ENCODE measurements at regions not wholly inside any gene's neighbourhood (a gene's known extent, or its start where the extent isn't known, plus 50 kb on each side); places are given as distances from the start of the nearest gene placed in this dataset.
A peak's percentile ranks its signal among the peaks of the same experiment; 100 is the strongest.
"Not testable (repeated sequence)": the region's sequence is repeated elsewhere in the genome, so short reads cannot be mapped to it uniquely, and the experiment has no call there.

GRCh38 chr21:20110368-20110767, 887.8 kb upstream of the NCAM2 start:
- peaks cover 1 to 25% (median 2%) of the 10 kb centered on the region in 3 donors for H3K9me3 Mint-ChIP-seq
- H3K36me3 Mint-ChIP-seq: no peaks in the 10 kb centered on the region
- no peak overlapping the region for H3K4me3 Mint-ChIP-seq
- H3K27ac Mint-ChIP-seq: no peak overlapping the region
- no peaks in the 10 kb centered on the region for H3K27me3 Mint-ChIP-seq
- peaks cover 0 to 1% (median 0%) of the 10 kb centered on the region in 3 donors for H3K4me1 Mint-ChIP-seq

- Mint-ChIP-seq H3K27ac (no peak overlapping the region), H3K4me1 (no peaks in the 10 kb centered on the region), H3K27me3 (no peaks in the 10 kb centered on the region), H3K4me3 (peak overlapping the region in 1 of 4 donors; percentile 21), H3K9me3 (peaks cover 2 to 25% (median 10%) of the 10 kb centered on the region in 3 donors), H3K36me3 (peaks cover 2% of the 10 kb centered on the region)
Measured at GRCh38 chr21:20151741-20152140, 846.5 kb upstream of the NCAM2 start.

- no peak overlapping the region for H3K27ac Mint-ChIP-seq
- H3K4me1 Mint-ChIP-seq: peaks cover 0 to 1% (median 0%) of the 10 kb centered on the region in 3 donors
- no peaks in the 10 kb centered on the region for H3K27me3 Mint-ChIP-seq
- H3K9me3 Mint-ChIP-seq: peaks cover 2 to 11% (median 7%) of the 10 kb centered on the region in 3 donors
- H3K36me3 Mint-ChIP-seq: no peaks in the 10 kb centered on the region
- H3K4me3 Mint-ChIP-seq: no peak overlapping the region
Measured at GRCh38 chr21:20163167-20163566, 835.0 kb upstream of the NCAM2 start.

GRCh38 chr21:20167059-20167458, 831.1 kb upstream of the NCAM2 start:
- H3K4me1 Mint-ChIP-seq: peaks cover 0 to 1% (median 0%) of the 10 kb centered on the region in 3 donors
- H3K36me3 Mint-ChIP-seq: no peaks in the 10 kb centered on the region
- H3K27ac Mint-ChIP-seq: no peak overlapping the region
- no peaks in the 10 kb centered on the region for H3K27me3 Mint-ChIP-seq
- H3K9me3 Mint-ChIP-seq: peaks cover 0 to 7% (median 7%) of the 10 kb centered on the region in 3 donors
- H3K4me3 Mint-ChIP-seq: no peak overlapping the region

GRCh38 chr21:20169812-20170576, 828.2 kb upstream of the NCAM2 start:
- peaks cover 0 to 15% (median 10%) of the 10 kb centered on the region in 3 donors for H3K9me3 Mint-ChIP-seq
- peaks cover 0 to 1% (median 0%) of the 10 kb centered on the region in 3 donors for H3K4me1 Mint-ChIP-seq
- no peak overlapping the region for H3K4me3 Mint-ChIP-seq

GRCh38 chr21:20186186-20186585, 812.0 kb upstream of the NCAM2 start:
- Mint-ChIP-seq H3K4me3 (no peak overlapping the region), H3K9me3 (peaks cover 1 to 15% (median 2%) of the 10 kb centered on the region in 3 donors), H3K27me3 (no peaks in the 10 kb centered on the region), H3K27ac (no peak overlapping the region), H3K4me1 (no peaks in the 10 kb centered on the region), H3K36me3 (no peaks in the 10 kb centered on the region)

More at GRCh38 chr21:20169812-20170576, 828.2 kb upstream of the NCAM2 start:
- no peaks in the 10 kb centered on the region for H3K27me3 Mint-ChIP-seq
- H3K27ac Mint-ChIP-seq: no peak overlapping the region
- H3K36me3 Mint-ChIP-seq: no peaks in the 10 kb centered on the region

GRCh38 chr21:20187028-20187427, 811.2 kb upstream of the NCAM2 start:
- Mint-ChIP-seq H3K27me3 (no peaks in the 10 kb centered on the region), H3K9me3 (peaks cover 1 to 15% (median 2%) of the 10 kb centered on the region in 3 donors), H3K4me1 (no peaks in the 10 kb centered on the region), H3K4me3 (no peak overlapping the region), H3K36me3 (no peaks in the 10 kb centered on the region), H3K27ac (no peak overlapping the region)

GRCh38 chr21:20201323-20201722, 796.9 kb upstream of the NCAM2 start:
- not testable (repeated sequence) for H3K4me1 Mint-ChIP-seq, H3K27ac Mint-ChIP-seq, H3K4me3 Mint-ChIP-seq, H3K36me3 Mint-ChIP-seq, H3K27me3 Mint-ChIP-seq
- H3K9me3 Mint-ChIP-seq: peaks cover 0 to 11% (median 4%) of the 10 kb centered on the region in 3 donors

- Mint-ChIP-seq H3K4me3 (no peak overlapping the region), H3K9me3 (peaks cover 0 to 6% (median 4%) of the 10 kb centered on the region in 3 donors), H3K27me3 (no peaks in the 10 kb centered on the region), H3K27ac (no peak overlapping the region), H3K4me1 (no peaks in the 10 kb centered on the region), H3K36me3 (no peaks in the 10 kb centered on the region)
Measured at GRCh38 chr21:20207335-20207734, 790.9 kb upstream of the NCAM2 start.

- Mint-ChIP-seq H3K36me3 (peaks cover 3% of the 10 kb centered on the region), H3K4me1 (no peaks in the 10 kb centered on the region), H3K27me3 (no peaks in the 10 kb centered on the region), H3K4me3 (no peak overlapping the region), H3K9me3 (peaks cover 2 to 11% (median 2%) of the 10 kb centered on the region in 3 donors), H3K27ac (no peak overlapping the region)
Measured at GRCh38 chr21:20215959-20216358, 782.2 kb upstream of the NCAM2 start.

- Mint-ChIP-seq H3K27ac (no peak overlapping the region), H3K4me3 (no peak overlapping the region), H3K36me3 (peaks cover 3% of the 10 kb centered on the region), H3K27me3 (no peaks in the 10 kb centered on the region), H3K9me3 (peaks cover 0 to 8% (median 4%) of the 10 kb centered on the region in 3 donors), H3K4me1 (no peaks in the 10 kb centered on the region)
Measured at GRCh38 chr21:20220586-20220985, 777.6 kb upstream of the NCAM2 start.

- not testable (repeated sequence) for H3K27ac Mint-ChIP-seq, H3K36me3 Mint-ChIP-seq, H3K9me3 Mint-ChIP-seq, H3K4me1 Mint-ChIP-seq, H3K4me3 Mint-ChIP-seq, H3K27me3 Mint-ChIP-seq
Measured at GRCh38 chr21:20221981-20222380, 776.2 kb upstream of the NCAM2 start.

- H3K4me3 Mint-ChIP-seq, H3K27me3 Mint-ChIP-seq, H3K36me3 Mint-ChIP-seq, H3K27ac Mint-ChIP-seq, H3K4me1 Mint-ChIP-seq: not testable (repeated sequence)
- H3K9me3 Mint-ChIP-seq: peaks cover 7 to 24% (median 9%) of the 10 kb centered on the region in 3 donors
Measured at GRCh38 chr21:20236649-20237048, 761.6 kb upstream of the NCAM2 start.

GRCh38 chr21:20249401-20249800, 748.8 kb upstream of the NCAM2 start:
- no peak overlapping the region for H3K4me3 Mint-ChIP-seq
- H3K4me1 Mint-ChIP-seq: no peaks in the 10 kb centered on the region

GRCh38 chr21:20250337-20250736, 747.9 kb upstream of the NCAM2 start:
- Mint-ChIP-seq H3K4me3 (no peak overlapping the region), H3K27me3 (no peaks in the 10 kb centered on the region), H3K27ac (no peak overlapping the region), H3K4me1 (no peaks in the 10 kb centered on the region), H3K36me3 (no peaks in the 10 kb centered on the region), H3K9me3 (peaks cover 0 to 1% (median 0%) of the 10 kb centered on the region in 3 donors)

More at GRCh38 chr21:20249401-20249800, 748.8 kb upstream of the NCAM2 start:
- H3K27me3 Mint-ChIP-seq: no peaks in the 10 kb centered on the region
- peaks cover 1% of the 10 kb centered on the region for H3K36me3 Mint-ChIP-seq
- H3K9me3 Mint-ChIP-seq: peaks cover 0 to 1% (median 0%) of the 10 kb centered on the region in 3 donors
- no peak overlapping the region for H3K27ac Mint-ChIP-seq

GRCh38 chr21:20253261-20253660, 744.9 kb upstream of the NCAM2 start:
- Mint-ChIP-seq H3K4me1 (no peaks in the 10 kb centered on the region), H3K4me3 (no peak overlapping the region), H3K27ac (no peak overlapping the region), H3K36me3 (no peaks in the 10 kb centered on the region), H3K9me3 (no peaks in the 10 kb centered on the region), H3K27me3 (no peaks in the 10 kb centered on the region)

Measured in IgD-negative memory B cell (primary cell).